Panc1 (cell line): ENCODE measurements at regions not wholly inside any gene's neighbourhood (a gene's known extent, or its start where the extent isn't known, plus 50 kb on each side); places are given as distances from the start of the nearest gene placed in this dataset.

Source experiments
- CTCF ChIP-seq: fragments of 450-650 bp; IDR thresholded peaks from 2 replicates; pipeline ENCODE4 v1.5.1; 2017; ENCODE audit warnings: mild to moderate bottlenecking
- TF ChIP-seq, protein P1 (sequence below), 2 experiments: IDR thresholded peaks; 2 replicates each; pipeline ENCODE4 v1.6.1; 2011 to 2012; ENCODE audit warnings: low read depth in 2 of 2, control low read depth in 1 of 2, low read length in 1 of 2, mild to moderate bottlenecking in 1 of 2, moderate library complexity in 1 of 2; ENCODE audit not compliant: insufficient read depth in 1 of 2

GRCh38 chr1:56399795-56400194 lies 179.6 kb downstream of the PLPP3 start:
- TF ChIP-seq CTCF: no peak
- TF ChIP-seq, protein P1, sequence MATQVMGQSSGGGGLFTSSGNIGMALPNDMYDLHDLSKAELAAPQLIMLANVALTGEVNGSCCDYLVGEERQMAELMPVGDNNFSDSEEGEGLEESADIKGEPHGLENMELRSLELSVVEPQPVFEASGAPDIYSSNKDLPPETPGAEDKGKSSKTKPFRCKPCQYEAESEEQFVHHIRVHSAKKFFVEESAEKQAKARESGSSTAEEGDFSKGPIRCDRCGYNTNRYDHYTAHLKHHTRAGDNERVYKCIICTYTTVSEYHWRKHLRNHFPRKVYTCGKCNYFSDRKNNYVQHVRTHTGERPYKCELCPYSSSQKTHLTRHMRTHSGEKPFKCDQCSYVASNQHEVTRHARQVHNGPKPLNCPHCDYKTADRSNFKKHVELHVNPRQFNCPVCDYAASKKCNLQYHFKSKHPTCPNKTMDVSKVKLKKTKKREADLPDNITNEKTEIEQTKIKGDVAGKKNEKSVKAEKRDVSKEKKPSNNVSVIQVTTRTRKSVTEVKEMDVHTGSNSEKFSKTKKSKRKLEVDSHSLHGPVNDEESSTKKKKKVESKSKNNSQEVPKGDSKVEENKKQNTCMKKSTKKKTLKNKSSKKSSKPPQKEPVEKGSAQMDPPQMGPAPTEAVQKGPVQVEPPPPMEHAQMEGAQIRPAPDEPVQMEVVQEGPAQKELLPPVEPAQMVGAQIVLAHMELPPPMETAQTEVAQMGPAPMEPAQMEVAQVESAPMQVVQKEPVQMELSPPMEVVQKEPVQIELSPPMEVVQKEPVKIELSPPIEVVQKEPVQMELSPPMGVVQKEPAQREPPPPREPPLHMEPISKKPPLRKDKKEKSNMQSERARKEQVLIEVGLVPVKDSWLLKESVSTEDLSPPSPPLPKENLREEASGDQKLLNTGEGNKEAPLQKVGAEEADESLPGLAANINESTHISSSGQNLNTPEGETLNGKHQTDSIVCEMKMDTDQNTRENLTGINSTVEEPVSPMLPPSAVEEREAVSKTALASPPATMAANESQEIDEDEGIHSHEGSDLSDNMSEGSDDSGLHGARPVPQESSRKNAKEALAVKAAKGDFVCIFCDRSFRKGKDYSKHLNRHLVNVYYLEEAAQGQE (IDR thresholded peaks at IDR 0.05; ENCODE audit: insufficient read depth in 1 of 2, low read depth in 2 of 2, low read length in 1 of 2): no peak
